Activated CD4-positive, CD25-positive, alpha-beta regulatory T cell (primary cell): ENCODE measurements at regions not wholly inside any gene's neighbourhood (a gene's known extent, or its start where the extent isn't known, plus 50 kb on each side); places are given as distances from the start of the nearest gene placed in this dataset.

Source experiments
- DNase-seq, 4 experiments: peaks; one replicate each; lab custom pipeline; 2025; lab: John Stamatoyannopoulos, UW

DNA sequence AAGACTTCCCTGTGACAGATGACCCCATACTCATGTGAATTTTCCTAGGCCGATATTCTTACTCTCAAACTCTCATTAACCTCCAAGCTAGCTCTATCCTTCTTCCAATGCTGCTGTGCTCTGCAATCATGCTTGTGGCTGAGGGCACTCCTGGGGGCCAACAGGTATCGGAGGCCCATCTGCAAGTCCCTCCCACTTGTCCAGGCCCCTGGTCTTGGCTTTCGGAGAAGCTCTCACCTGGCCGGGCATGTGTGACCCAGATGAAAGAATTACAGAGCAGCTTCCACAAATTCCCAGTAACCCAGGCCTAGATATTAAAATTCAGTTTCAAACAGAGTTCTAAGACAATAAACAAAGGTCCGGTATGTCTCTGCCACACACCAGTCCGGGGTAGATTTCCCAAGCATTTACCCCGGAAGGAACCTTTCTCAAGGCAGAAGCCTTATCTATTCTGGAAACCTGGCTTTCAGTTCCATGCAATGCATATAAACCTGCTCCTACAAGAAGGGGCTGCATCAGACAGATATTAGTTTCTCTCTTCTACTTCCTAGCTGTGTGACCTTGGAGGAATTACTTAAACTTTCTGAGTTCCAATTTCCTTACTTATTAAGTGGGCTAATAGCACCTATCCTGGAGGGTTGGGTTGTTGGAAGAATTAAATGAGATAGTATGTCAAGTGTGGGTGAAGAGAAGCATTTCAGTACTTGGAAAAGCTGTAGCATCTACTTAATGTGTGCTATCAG, 270.8 kb downstream of the PTTG2 start:
- DNase-seq = no peak

DNA sequence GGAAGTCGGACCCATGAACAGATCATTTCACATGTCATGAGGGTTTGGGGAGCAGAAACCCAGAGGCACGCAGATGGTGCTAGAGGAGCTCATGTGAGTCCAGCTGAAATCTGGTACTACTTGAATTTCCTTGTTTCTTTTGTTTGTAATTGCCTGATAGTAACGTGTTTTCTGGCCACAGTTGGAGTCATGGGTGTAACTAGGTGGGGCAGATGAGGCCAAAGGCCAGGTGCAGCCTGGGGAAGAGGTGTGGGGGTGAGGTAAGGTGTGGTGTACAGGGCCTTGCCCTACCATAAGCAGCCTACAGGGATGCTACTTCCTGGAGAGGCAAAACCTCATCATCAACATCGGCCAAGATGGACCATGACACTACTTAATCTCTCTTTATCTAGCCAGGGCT, 271.4 kb downstream of the PTTG2 start:
- no peak for DNase-seq

DNA sequence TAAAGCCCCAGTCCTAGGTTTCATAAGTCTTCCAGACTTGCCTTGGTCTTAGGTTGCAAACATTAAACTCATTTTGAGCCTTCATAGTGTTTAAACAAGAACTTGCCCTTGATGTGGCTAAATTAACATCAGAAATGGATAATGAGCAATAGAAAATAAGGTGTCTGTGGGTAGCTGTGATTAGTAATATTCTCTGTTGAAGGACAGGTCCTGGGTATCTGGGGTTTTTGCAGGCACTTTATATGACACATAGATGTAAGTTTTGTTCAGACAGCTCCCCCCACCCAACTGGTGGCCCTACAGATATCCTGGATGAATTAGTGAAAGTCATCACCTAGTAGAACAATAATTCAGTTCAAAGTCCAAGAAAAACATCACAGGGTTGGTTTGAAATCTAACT, 272.5 kb downstream of the PTTG2 start:
- DNase-seq = no peak

DNA sequence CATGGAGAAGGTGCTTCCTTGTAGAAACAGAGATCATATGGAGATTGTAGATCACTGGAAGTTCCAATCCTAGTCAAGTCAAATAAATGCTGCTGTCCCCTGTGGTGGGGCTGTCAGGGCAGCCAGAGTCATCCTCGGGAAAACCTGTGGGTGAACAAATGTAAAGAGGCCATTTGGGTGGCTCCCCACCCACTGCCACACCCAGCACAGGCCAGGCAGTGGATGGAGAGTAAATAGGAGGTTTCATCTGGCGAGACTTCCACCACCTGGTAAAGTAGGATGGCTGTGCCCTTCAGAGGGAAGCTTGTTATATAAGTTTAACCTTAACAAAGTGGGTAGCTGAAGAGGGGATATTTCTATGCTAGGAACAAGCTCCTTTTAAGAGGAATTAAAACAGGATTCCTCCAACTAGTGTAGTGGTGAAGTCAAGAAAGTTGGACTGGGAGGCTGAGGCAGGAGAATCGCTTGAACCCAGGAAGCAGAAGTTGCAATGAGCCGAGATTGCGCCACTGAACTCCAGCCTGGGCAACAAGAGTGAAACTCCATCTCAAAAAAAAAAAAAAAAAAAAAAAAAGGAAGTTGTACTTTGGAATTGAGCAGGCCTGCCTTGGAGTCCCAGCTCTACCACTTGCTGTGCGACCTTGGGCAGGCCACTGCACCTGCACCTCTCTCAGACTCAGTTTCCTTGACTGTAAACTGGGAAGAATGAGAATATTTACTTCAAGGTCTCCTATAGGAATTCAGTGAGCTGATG, 273.7 kb downstream of the PTTG2 start:
- DNase-seq = no peak

DNA sequence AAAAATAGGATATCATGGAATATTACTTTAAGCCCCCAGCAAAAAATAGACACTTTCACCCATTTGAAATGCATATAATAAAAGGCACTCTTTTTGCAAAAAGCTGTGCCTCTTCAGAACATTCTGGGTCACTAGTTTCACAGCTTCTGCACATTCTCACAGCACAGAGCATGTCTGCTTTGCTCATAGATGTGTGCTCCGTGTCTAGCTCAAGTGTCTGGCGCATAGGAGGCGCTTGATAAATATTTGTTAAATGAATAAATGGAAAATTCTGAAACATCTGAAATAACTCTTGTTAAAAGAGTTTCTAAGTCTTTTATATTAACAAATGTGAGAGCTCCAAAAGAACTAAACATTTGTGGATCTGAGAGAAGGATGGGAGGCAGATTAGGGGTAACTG, 275.2 kb downstream of the PTTG2 start:
- no peak for DNase-seq

DNA sequence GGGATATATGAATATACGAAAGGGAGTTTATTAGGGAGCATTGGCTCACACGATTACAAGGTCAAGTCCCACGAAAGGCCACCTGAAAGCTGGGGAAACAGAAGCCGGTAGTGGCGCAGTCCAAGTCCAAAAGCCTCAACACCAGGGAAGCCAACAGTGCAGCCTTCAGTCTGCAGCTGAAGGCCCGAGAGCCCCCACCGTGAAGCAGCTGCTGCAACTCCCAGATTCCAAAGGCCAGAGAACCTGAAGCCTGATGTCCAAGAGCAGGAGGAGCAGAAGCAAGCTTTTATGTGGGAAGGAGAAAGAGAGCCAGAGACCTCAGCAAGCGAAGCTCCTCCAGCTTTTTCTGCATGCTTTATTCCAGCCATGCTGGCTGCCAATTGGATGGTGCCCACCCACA, 275.8 kb downstream of the PTTG2 start:
- no peak for DNase-seq

DNA sequence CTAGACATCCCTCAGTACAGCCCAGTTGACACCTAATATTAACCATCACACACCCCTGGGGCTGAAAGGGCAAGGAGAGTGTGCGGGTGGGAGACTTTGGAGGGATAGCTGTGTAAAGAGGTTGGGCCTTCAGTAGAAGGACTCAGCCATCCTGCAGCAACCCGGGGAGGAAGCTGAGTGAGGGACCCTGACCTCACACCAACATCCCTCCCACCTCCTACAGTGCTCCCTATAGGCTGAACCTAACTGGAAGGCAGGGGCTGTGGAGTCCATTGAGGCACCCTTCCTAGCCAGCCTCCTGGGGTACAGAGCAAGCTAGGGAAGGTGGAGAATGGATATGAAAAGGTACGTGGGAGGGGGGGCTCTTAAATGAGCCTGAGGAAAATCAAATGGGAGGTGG, 276.3 kb downstream of the PTTG2 start:
- no peak for DNase-seq

DNA sequence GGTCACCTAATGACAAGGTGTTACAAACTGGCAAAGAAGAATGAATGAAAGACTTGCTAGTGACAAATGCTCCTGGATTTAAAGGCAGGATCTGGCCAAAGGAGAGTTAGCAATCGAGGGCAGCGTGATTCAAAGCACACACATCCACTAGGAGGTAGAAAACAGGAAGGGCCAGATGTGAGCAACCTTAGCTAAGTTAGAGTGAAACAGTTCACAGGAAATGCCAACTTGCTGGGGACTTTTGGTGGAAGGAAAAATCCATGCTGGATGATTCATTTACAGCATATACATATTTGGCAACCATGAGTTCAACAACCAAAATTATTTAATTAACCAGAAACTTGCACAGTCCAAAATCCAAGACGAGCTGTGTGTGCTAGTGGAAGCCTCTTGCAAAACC, 276.9 kb downstream of the PTTG2 start:
- no peak for DNase-seq

DNA sequence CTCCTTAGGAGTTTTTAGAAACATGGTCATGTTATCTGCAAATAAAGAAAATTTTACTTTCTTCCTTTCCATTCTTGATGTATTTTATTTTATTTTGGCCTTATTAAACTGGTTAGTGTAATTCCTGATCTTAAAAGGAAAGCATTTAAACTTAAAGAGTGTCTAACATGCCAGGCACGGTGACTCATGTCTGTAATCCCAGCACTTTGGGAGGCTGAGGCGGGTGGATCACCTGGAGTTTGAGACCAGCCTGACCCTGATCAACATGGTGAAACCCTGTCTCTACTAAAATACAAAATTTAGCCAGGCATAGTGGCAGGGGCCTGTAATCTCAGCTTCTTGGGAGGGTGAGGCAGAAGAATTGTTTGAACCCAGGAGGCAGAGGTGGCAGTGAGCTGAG, 281.3 kb downstream of the PTTG2 start:
- no peak for DNase-seq

DNA sequence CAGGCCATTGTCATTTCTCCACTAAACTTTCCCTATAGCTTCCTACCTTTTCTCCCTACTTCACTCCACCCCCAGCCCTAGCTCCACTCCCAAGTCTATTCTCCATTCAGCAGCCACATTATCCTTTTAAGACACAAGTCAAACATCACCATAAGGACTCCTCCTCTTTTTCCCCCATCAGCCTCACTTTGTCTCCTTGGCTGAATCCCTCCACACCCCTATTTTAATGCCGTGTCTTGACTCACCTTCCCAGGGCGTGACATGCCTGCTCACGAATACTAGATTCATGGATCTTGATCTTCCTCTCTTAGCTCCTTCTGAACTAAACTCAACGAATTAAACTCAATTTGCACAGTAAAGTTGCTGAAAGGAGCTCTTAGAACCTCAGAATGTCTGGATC, 281.9 kb downstream of the PTTG2 start:
- DNase-seq = no peak

DNA sequence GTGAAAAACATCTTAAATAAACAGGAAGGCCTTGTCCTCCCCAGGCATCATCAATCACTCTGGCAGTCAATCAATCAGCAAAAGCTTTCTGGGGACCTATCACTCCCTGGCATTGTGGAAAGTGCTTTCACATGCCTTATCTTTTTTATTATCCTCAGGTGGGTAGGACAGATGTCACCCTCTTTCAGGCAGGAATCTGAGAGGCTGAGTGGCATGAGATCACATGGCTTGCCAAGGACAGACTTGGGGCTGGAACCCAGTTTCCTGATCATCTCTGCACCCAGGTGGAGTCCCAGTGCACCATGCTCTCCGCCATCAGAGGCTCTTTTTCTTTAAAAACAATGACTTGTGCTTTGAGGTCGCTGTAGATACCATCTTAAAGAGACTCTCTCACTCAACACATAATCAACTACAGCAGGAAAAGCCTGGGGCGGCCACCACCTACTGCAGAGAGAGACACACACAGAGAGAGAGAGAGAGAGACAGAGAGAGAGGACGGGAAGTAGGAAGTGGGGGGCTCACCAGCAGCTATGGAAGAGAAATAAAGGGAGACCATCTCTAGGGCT, 282.7 kb downstream of the PTTG2 start:
- no peak for DNase-seq

DNA sequence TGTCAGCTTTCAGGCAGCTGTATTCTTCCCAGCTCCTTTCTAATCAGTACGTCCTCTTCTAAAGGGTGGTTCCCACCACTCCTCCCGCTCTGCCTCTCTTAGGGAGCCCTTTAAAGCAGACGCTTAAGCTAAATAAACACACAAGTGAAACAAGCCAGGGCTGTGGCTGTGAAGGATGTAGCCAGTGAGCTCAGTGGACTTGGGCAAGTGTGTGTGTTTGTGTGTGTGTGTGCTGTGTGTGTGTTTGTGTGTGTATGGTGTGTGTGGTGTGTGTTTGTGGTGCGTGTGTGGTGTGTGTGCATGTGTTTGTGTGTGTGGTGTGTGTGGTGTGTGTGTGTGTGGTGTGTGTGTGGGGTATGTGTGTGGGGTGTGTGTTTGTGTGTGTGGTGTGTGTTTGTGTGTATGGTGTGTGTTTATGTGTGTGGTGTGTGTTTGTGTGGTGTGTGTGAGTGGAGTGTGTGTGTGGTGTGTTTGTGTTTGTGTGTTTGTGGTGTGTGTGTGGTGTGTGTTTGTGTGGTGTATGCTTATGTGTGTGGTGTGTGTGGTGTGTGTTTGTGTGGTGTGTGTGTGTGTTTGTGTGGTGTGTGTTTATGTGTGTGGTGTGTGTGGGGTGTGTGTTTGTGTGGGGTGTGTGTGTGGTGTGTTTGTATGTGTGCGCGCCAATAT, 283.3 kb downstream of the PTTG2 start:
- DNase-seq = no peak

DNA sequence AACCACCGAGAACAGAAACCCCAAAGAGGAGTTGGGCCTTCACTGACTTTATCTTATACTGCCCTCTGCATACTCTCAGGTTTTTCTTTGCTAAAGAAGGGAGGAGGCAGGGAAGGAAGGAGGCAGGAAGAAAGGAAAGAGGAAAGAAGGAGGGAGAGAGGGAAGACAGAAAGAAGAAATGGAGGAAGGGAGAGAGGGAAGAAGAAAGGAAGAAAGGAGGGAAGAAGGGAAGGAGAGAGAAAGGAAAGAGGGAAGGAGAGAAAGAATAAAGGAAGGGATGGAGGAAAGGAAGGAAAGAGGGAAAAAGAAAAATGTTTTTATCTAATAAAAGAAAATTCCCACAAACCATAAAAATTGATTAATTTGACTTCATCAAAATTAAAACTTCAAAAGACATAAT, 294.6 kb downstream of the PTTG2 start:
- DNase-seq = no peak

DNA sequence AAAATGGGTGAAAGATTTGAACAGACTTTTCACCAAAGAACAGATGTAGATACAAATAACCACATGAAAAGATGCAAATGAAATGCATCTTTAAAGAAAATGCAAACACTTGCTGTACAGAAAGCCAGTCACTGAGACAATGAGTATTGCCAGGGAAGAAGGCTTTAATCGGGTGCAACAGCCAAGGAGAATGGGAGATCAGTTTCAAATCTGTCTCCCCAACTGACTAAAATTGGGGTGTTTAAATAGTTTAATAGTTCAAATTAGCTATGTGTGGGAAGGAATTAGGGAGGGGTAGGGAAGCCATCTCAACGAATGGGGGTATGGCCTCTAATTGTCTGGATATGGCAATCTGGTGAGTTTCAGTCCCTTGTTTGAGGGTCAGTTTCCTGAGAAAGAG, 295.4 kb downstream of the PTTG2 start:
- DNase-seq = no peak

DNA sequence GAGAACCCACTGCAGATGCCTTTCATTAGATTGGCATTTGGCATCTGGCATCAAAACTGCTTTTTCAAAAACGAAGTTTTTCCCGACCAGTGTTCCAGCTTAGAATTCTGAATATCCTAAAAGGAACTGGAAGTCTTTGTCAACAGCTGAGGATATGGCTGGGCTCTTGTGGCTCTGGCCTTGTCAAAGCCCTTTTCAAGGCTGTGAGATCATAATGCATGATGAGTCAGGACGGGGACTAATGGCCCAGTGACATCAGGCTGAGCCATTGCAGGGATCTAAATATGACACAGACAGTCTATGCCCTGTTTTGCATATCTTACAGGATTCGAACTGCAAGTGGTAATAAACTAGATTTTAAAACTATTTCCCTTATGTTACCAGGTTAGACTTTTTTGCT, 306.4 kb downstream of the PTTG2 start:
- DNase-seq = no peak

DNA sequence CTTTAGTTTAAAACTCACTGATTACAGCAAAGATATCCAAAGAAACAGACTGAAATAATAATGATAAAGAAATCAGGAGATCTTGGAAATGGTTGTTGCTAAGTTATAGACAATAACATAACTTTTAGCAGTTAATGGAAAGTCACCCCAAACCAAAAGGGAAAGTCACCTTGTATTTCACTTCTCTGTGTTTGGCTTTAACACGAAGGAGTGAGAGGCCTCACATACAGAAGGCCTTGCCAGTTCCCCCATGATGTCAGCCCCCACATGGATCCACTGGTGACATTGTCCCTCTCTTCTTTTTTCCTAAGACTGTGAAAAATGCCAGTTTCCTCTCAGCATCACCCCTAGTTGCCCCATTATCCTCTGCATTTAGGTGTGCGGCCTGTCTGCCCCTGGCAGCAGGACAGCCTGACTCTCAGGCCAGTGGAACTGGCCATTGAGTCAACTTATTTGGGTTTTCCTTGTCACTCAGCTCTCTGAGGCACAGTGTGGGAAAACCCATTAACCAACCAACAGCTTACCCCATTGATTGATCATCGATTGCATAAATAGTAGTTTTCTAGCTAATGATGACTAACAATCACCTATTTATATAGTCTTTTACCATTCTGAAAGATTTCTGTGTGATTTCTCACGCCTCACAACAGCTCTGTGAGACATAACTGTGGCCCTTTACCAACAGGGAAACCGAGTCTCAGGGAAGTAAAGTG, 308.1 kb downstream of the PTTG2 start:
- no peak for DNase-seq

DNA sequence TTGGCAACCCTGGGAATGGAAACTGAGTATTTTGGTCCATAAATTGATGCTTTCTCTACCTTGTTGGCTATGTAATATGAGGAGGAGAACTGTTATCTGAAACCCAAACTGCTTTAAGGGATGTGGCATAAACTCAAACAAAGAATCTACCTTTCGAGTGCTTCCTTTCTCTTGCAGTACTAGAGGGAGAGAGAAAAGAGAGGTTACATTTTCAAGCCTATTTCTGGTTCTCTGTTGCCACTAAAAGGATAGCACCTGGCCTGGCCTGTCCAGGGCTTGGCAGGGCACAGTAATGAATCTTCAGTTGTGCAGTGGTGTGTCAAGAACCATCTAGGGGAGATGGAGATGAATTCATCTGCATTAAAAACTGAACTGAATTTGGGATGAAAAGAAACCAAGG, 308.6 kb downstream of the PTTG2 start:
- no peak for DNase-seq

DNA sequence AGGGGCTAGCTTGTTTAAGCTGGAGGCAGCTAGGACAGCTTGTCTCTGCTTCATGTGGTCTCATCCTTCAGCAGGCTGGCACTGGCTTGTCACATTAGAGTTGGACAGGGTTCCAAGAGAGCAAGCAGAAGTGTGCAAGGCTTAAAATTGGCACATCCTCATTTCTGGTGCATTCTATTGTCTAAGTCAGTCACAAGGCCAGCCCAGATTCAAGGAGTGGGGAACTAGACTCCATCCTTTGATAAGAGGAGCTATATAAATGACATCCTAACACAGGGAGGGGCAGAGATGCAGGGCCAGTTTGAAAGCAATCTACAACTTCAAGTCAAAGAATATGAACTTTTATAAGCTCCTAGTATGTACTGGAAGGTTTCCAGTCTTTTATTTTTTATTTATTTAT, 313.2 kb downstream of the PTTG2 start:
- no peak for DNase-seq

DNA sequence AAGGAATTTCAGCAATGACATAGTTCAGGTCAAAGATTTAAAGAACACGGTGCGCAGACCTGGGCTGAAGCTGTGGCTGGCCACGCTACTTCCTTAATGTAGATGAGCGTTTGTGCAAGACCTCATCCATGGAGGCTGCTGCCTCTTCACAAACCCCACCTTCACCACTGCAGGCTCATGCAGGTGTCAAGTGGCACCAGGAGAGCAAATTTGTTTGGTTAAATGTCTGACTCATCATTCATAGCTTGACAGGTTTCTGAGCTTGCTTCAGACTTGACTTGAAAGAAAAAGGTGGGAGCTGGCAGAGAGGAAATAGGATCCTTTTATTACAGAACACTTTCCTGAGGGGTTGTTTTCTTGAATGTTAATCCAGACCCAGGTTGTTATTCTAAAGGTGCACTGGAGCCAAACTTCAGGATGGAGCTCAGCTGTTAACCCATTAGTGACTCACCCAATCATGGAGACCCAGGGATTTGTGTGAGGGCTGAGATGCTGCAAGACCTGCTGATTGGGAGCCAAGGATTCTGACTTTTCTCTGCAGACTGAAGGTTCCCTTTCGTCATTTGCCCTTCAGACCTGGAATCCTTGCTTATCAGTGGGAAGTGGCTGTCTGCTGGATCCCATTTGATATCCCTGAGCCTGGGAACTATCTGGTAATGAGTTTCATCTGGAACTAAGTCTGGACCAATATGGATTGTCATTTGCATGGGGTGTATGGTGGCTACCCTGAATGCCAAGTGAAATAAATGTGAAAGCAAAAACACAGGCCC, 315.3 kb downstream of the PTTG2 start:
- no peak for DNase-seq

DNA sequence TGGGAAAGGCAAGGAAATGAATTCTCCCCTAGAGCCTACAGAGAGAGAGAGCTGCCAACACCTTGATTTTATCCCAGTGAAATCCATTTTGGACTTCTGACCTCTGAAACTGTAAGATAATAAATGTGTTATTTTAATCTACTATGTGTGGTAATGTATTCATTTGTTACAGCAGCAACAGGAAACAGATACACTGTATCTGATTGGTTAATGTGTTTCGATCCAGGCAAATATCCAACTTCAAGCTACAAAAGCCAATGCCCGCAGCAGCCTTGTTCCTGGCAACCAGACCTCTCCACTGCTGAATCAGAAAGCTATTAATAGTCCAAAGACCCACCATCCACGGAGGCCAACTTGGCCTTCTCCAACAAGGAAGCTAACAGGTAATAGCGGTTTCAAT, 318.1 kb downstream of the PTTG2 start:
- no peak for DNase-seq

DNA sequence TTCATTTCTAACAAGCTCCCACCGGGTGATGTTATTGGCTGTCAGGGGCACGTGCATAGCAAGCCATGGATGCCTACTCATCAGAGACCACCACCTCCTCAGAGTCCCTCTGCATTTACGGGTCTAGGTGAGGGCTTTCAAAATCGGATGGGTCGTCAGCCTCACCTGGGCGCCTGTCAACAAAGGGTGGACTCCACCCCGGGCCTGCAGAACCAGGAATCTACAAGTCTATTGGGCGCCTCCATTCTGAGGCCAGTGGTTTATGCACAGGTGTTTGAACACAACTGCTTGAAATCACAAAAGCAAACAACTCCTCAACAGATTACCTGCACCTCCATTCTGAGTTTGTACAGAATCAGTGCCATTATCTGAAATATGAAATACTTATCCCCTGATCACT, 318.9 kb downstream of the PTTG2 start:
- DNase-seq = no peak
